ENCODE measurements at regions not wholly inside any gene's neighbourhood (a gene's known extent, or its start where the extent isn't known, plus 50 kb on each side); places are given as distances from the start of the nearest gene placed in this dataset.

DNA sequence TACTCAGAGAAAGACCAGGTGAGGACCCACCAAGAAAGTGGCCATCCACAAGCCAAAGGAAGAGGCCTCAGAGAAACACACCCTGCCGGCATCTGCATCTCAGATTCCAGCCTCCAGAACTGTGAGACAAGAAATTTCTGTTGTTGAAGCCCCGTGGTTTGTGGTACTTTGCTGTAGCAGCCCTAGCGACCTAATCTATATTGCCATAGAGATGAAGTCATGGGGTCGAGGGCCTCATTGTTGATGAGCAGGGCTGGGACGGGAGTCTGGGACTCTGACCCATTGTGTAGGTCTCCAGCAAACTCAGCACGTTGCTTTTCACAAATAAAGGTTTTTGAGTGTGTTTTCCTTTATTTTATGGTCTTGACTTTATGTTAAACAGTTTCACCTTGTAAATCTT lies 174.9 kb downstream of the TNFSF13B start:
- H3K27me3 ChIP-seq (replicated peaks in 1 of 7) = no peaks in the 10 kb centered on the region
- DNase-seq = no peak
- H3K4me3 ChIP-seq = no peak overlapping the region
- TF ChIP-seq POLR2AphosphoS5 (IDR thresholded peaks at IDR 0.05) = no peak
- TF ChIP-seq POLR2A (IDR thresholded peaks at IDR 0.05) = no peak
- TF ChIP-seq, protein P1, sequence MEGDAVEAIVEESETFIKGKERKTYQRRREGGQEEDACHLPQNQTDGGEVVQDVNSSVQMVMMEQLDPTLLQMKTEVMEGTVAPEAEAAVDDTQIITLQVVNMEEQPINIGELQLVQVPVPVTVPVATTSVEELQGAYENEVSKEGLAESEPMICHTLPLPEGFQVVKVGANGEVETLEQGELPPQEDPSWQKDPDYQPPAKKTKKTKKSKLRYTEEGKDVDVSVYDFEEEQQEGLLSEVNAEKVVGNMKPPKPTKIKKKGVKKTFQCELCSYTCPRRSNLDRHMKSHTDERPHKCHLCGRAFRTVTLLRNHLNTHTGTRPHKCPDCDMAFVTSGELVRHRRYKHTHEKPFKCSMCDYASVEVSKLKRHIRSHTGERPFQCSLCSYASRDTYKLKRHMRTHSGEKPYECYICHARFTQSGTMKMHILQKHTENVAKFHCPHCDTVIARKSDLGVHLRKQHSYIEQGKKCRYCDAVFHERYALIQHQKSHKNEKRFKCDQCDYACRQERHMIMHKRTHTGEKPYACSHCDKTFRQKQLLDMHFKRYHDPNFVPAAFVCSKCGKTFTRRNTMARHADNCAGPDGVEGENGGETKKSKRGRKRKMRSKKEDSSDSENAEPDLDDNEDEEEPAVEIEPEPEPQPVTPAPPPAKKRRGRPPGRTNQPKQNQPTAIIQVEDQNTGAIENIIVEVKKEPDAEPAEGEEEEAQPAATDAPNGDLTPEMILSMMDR (IDR thresholded peaks at IDR 0.05 in 8 of 11, conservative IDR thresholded peaks at IDR 0.05 in 3 of 11) = no peak
- H3K36me3 ChIP-seq = no peaks in the 10 kb centered on the region
- H3K9me3 ChIP-seq = peaks cover 0 to 4% (median 0%) of the 10 kb centered on the region in 8 donors
- no peaks in the 10 kb centered on the region for H3K4me1 ChIP-seq
- WGBS, 5 donors = 64 to 77% (median 74%) methylated on average over 6 of the region's 6 CpGs
- intact Hi-C loops (cut with DNase I; ENCODE audit: low total_unique reads) = no loop called here
- no peak overlapping the region for H3K27ac ChIP-seq

DNA sequence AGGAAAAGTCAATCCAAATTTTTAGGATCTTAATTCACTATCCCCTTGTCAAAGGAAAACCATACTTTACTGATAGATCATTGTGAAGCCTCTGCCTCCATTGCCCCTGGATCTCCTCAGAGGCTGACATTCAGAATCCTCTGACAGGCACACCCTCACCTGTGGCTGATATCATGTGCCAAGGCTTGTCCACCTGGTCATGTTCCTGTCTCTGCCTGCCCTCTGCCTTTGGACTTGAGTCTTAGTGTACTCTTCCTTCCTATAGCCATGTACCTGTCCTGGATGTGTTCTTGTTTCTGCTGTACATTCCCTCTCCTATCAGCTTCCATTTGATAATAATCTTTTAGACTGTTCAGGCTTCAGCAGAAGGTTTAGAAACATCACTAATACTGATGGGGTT lies 179.4 kb downstream of the TNFSF13B start:
- H3K27ac ChIP-seq = no peak overlapping the region
- no peaks in the 10 kb centered on the region for H3K36me3 ChIP-seq
- intact Hi-C loops (cut with DNase I; ENCODE audit: low total_unique reads) = no loop called here
- H3K4me1 ChIP-seq = no peaks in the 10 kb centered on the region
- no peaks in the 10 kb centered on the region for H3K27me3 ChIP-seq (replicated peaks in 1 of 7)
- H3K9me3 ChIP-seq = no peaks in the 10 kb centered on the region
- no peak overlapping the region for H3K4me3 ChIP-seq
- no peak for DNase-seq
- TF ChIP-seq POLR2AphosphoS5 (IDR thresholded peaks at IDR 0.05) (no peak), POLR2A (IDR thresholded peaks at IDR 0.05) (no peak)
- TF ChIP-seq, protein P1 (IDR thresholded peaks at IDR 0.05 in 8 of 11, conservative IDR thresholded peaks at IDR 0.05 in 3 of 11) = no peak

DNA sequence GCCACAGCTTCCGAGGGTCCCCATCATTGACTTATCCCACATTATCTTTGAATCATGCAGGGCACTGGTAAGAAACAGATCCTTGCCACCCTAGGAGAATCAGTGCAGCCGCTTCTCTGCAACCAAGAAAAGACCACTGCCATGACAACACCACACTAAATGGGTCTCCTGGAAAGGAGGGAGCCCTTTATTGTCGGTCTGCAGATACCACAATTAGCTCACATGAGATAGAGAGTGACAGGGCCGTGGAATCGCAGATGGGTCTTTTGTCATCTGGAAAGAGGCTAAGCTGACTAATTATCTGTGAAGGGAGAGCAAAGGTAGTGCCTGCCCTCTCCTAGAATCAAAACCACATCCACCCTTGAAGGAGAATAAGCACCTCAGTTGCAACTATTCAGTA lies 178.3 kb upstream of the MYO16 start:
- intact Hi-C loops (cut with DNase I; ENCODE audit: low total_unique reads) = no loop called here
- Histone ChIP-seq H3K4me1 (no peaks in the 10 kb centered on the region), H3K36me3 (no peaks in the 10 kb centered on the region), H3K27me3 (replicated peaks in 1 of 7) (no peaks in the 10 kb centered on the region), H3K9me3 (no peaks in the 10 kb centered on the region), H3K4me3 (no peak overlapping the region), H3K27ac (no peak overlapping the region)
- no peak for DNase-seq
- 82 to 91% (median 87%) methylated on average over 5 of the region's 5 CpGs for WGBS, 5 donors
- no peak for TF ChIP-seq POLR2AphosphoS5 (IDR thresholded peaks at IDR 0.05)
- TF ChIP-seq POLR2A (IDR thresholded peaks at IDR 0.05) = no peak
- TF ChIP-seq, protein P1 (IDR thresholded peaks at IDR 0.05 in 8 of 11, conservative IDR thresholded peaks at IDR 0.05 in 3 of 11) = no peak

DNA sequence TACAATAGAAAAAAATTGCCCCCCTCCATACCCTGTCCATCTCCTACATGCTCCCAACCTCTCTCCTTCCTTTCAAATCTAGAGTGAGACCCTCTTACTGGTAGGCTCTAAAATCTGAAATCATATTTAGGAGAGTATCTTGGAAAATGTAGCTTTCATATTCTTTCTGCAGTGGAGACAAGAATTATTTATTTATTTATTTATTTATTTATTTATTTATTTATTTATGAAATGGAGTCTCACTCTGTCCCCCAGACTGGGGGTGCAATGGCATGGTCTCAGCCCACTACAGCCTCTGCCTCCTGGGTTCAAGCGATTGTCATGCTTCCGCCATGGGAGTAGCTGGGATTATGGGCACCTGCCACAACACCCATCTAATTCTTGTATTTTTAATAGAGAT lies 174.1 kb upstream of the MYO16 start:
- peaks cover 0 to 5% (median 0%) of the 10 kb centered on the region in 8 donors for H3K9me3 ChIP-seq
- no peaks in the 10 kb centered on the region for H3K4me1 ChIP-seq
- DNase-seq = no peak
- 94 to 100% (median 95%) methylated on average over 2 of the region's 2 CpGs for WGBS, 5 donors
- intact Hi-C loops (cut with DNase I; ENCODE audit: low total_unique reads) = no loop called here
- no peak overlapping the region for H3K27ac ChIP-seq
- H3K27me3 ChIP-seq (replicated peaks in 1 of 7) = no peaks in the 10 kb centered on the region
- H3K36me3 ChIP-seq = no peaks in the 10 kb centered on the region
- no peak overlapping the region for H3K4me3 ChIP-seq
- TF ChIP-seq, protein P1 (IDR thresholded peaks at IDR 0.05 in 8 of 11, conservative IDR thresholded peaks at IDR 0.05 in 3 of 11) = no peak
- TF ChIP-seq POLR2AphosphoS5 (IDR thresholded peaks at IDR 0.05) (no peak), POLR2A (IDR thresholded peaks at IDR 0.05) (no peak)

Measured in spleen (tissue), 11 donors.